GM23338 (cell line): ENCODE measurements at regions not wholly inside any gene's neighbourhood (a gene's known extent, or its start where the extent isn't known, plus 50 kb on each side); places are given as distances from the start of the nearest gene placed in this dataset.

Experiments used
- ATAC-seq: fragments of 200-7000 bp; cut with Tn5 transposase; 3 replicates; pipeline ENCODE4 v1.9.1; 2020
- DNase-seq: peaks from one replicate; pipeline ENCODE4 v3.0.0-alpha.2; 2015; ENCODE audit warnings: low spot score
- H2AFZ ChIP-seq: fragments of 200-600 bp; sonication (generic); 2 replicates; pipeline ENCODE4 v1.8.0; 2016; ENCODE audit warnings: antibody characterized with exemption, mild to moderate bottlenecking, moderate library complexity
- H3F3A ChIP-seq: fragments of 200-600 bp; sonication (generic); replicated peaks from 2 replicates; pipeline ENCODE4 v1.8.0; 2017; ENCODE audit warnings: antibody characterized with exemption, mixed run types, low read depth
- H3K27ac ChIP-seq: fragments of 200-600 bp; sonication (generic); 2 replicates; pipeline ENCODE4 v1.6.1; 2016; ENCODE audit warnings: low read depth
- H3K27me3 ChIP-seq: fragments of 200-600 bp; sonication (generic); 2 replicates; pipeline ENCODE4 v1.8.0; 2016; ENCODE audit warnings: mild to moderate bottlenecking, mixed run types, moderate library complexity; ENCODE audit not compliant: insufficient read depth
- H3K36me3 ChIP-seq: fragments of 200-600 bp; sonication (generic); 2 replicates; pipeline ENCODE4 v1.8.0; 2016; ENCODE audit warnings: mild to moderate bottlenecking; ENCODE audit not compliant: insufficient read depth
- H3K4me1 ChIP-seq: fragments of 200-600 bp; sonication (generic); 2 replicates; pipeline ENCODE4 v1.8.0; 2016; ENCODE audit warnings: mild to moderate bottlenecking, moderate library complexity; ENCODE audit not compliant: insufficient read depth
- H3K4me2 ChIP-seq: fragments of 200-600 bp; sonication (generic); 2 replicates; pipeline ENCODE4 v1.7.1; 2017; ENCODE audit warnings: mixed run types
- H3K4me3 ChIP-seq: fragments of 200-600 bp; sonication (generic); 2 replicates; pipeline ENCODE4 v1.6.1; 2016; ENCODE audit warnings: mixed run types
- H3K79me2 ChIP-seq: fragments of 200-600 bp; sonication (generic); replicated peaks from 2 replicates; pipeline ENCODE4 v1.8.0; 2017; ENCODE audit warnings: mild to moderate bottlenecking; ENCODE audit not compliant: insufficient read depth
- H3K9me2 ChIP-seq: fragments of 200-600 bp; sonication (generic); 2 replicates; pipeline ENCODE4 v1.8.0; 2017; ENCODE audit not compliant: insufficient read depth
- H4K20me1 ChIP-seq: fragments of 200-600 bp; sonication (generic); replicated peaks from 2 replicates; pipeline ENCODE4 v1.8.0; 2017; ENCODE audit warnings: mild to moderate bottlenecking; ENCODE audit not compliant: insufficient read depth
- H3K27ac Mint-ChIP-seq: 2 replicates; pipeline ENCODE4 v1.8.0; 2020; ENCODE audit warnings: inconsistent platforms, mild to moderate bottlenecking, moderate library complexity, mixed read lengths
- H3K27me3 Mint-ChIP-seq: 3 replicates; pipeline ENCODE4 v1.8.0; 2022; ENCODE audit warnings: low read depth, mild to moderate bottlenecking, moderate library complexity, mixed read lengths, inconsistent platforms; ENCODE audit not compliant: insufficient read depth, poor library complexity
- H3K36me3 Mint-ChIP-seq: 3 replicates; pipeline ENCODE4 v1.8.0; 2021; ENCODE audit warnings: low read depth, mild to moderate bottlenecking, inconsistent platforms, moderate library complexity, mixed read lengths
- H3K4me1 Mint-ChIP-seq: 3 replicates; pipeline ENCODE4 v1.8.0; 2020; ENCODE audit warnings: mild to moderate bottlenecking, inconsistent platforms, mixed read lengths
- H3K4me3 Mint-ChIP-seq: 3 replicates; pipeline ENCODE4 v1.8.0; 2021; ENCODE audit warnings: moderate library complexity, mild to moderate bottlenecking, inconsistent platforms, mixed read lengths
- H3K9me3 Mint-ChIP-seq: 3 replicates; pipeline ENCODE4 v1.8.0; 2020; ENCODE audit warnings: moderate library complexity, mild to moderate bottlenecking, inconsistent platforms, mixed read lengths
- JUNB ChIP-seq: IDR thresholded peaks from one replicate; pipeline ENCODE4 v1.6.1; 2016; ENCODE audit warnings: antibody characterized with exemption; ENCODE audit not compliant: unreplicated experiment
- NANOG ChIP-seq: IDR thresholded peaks from 2 replicates; pipeline ENCODE4 v1.6.1; 2016; ENCODE audit warnings: antibody characterized with exemption, borderline replicate concordance
- STAT1 ChIP-seq: IDR thresholded peaks from one replicate; pipeline ENCODE4 v1.6.1; 2016; ENCODE audit warnings: antibody characterized with exemption; ENCODE audit not compliant: unreplicated experiment
- ZNF114 ChIP-seq: fragments of 250-450 bp; sonication (Bioruptor Pico); IDR thresholded peaks from 2 replicates; pipeline ENCODE4 v1.5.0; 2020; ENCODE audit warnings: mild to moderate bottlenecking, moderate library complexity
- ZNF331 ChIP-seq: fragments of 250-450 bp; sonication (Bioruptor Pico); IDR thresholded peaks from 2 replicates; pipeline ENCODE4 v1.5.0; 2020; ENCODE audit warnings: low read depth, mild to moderate bottlenecking, moderate library complexity
- TF ChIP-seq, protein P1 (sequence below), 2 experiments: fragments of 200-600 bp in 1 of 2; sonication (generic) in 1 of 2; conservative IDR thresholded peaks; 2 replicates each; pipeline versions ENCODE4 v1.5.1 to v1.6.1; 2016 to 2017; ENCODE audit warnings: antibody characterized with exemption in 2 of 2, low read depth in 2 of 2, mild to moderate bottlenecking in 2 of 2, moderate library complexity in 1 of 2
- TF ChIP-seq, protein P2 (sequence below): IDR thresholded peaks from 2 replicates; pipeline ENCODE4 v1.6.1; 2016; ENCODE audit warnings: antibody characterized with exemption
- TF ChIP-seq, protein P3 (sequence below): IDR thresholded peaks from one replicate; pipeline ENCODE4 v1.6.1; 2018; ENCODE audit warnings: antibody characterized with exemption; ENCODE audit not compliant: unreplicated experiment

DNA sequence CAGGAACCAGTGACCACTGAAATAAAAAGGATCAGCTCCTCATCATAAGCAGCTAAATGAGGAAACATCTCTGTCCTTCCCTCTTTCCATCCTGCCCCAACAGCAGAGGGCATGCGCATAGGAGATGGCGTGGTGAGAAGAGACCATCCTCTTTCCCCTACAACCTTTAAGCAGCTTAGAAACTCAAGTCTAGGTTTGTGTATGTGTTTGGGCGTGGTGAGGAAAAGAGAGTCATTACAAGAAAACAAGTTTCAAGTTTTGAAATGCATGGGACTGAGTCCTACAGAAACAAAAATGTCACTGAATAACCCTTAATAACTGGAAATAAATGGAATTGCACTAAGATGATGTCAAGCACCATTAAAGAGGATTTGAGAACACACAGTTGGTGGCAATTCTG lies 96.4 kb upstream of the IL12B start (continued):
- TF ChIP-seq, protein P1, sequence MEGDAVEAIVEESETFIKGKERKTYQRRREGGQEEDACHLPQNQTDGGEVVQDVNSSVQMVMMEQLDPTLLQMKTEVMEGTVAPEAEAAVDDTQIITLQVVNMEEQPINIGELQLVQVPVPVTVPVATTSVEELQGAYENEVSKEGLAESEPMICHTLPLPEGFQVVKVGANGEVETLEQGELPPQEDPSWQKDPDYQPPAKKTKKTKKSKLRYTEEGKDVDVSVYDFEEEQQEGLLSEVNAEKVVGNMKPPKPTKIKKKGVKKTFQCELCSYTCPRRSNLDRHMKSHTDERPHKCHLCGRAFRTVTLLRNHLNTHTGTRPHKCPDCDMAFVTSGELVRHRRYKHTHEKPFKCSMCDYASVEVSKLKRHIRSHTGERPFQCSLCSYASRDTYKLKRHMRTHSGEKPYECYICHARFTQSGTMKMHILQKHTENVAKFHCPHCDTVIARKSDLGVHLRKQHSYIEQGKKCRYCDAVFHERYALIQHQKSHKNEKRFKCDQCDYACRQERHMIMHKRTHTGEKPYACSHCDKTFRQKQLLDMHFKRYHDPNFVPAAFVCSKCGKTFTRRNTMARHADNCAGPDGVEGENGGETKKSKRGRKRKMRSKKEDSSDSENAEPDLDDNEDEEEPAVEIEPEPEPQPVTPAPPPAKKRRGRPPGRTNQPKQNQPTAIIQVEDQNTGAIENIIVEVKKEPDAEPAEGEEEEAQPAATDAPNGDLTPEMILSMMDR (conservative IDR thresholded peaks at IDR 0.05; ENCODE audit: low read depth in 2 of 2), result no peak

DNA sequence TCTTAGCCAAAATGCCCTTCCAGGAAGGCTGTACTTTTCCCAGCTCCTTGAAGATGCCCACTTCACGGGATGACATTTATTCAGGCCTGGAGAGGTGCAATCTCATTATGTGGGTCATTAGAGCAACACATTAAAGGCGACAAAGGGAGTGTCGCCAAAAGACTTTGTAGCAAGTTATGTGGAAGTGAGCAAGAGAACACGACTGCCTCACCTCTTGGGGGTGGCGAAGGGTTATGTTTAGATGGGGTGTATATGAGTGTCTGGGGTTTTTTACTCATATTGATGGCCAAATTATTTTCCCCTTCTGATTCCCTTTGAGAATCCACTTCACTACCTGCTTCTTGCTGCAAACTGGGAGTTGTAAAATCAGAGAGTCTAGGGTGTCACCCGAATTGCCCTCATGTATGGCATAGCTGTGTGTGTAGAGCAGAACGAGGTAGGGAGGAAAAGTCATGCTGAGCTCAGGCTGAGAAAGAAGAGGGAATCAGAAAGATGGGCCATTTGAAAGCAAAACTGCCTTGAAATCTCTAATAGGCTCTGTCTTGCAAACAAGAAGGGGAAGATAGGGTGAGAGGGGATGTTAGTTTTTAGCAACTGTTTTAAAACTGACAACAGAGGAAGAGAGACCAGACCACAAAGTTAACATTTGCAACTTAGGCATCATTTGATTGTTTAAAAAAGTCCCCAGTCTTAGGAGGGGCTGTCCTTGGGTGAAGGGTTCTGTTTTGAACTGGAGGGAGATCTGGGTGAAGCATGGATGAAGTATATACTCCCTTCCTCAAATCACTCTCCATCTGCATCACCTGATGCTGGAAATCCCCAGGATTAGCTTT lies 97.1 kb upstream of the IL12B start:
- no peaks in the 10 kb centered on the region for H3K4me1 ChIP-seq
- H2AFZ ChIP-seq, result no peak overlapping the region
- no peaks in the 10 kb centered on the region for H4K20me1 ChIP-seq
- no peaks in the 10 kb centered on the region for H3K79me2 ChIP-seq
- no peak overlapping the region for H3K27ac Mint-ChIP-seq
- 0 out of 2 replicates have a peak, but pooled peaks cover 9% of the 10 kb centered on the region for H3K9me2 ChIP-seq
- H3K36me3 Mint-ChIP-seq, result no peaks in the 10 kb centered on the region
- no peaks in the 10 kb centered on the region for H3K27me3 ChIP-seq
- DNase-seq (no peak), ATAC-seq (no peak)
- H3K36me3 ChIP-seq, result no peaks in the 10 kb centered on the region
- no peak overlapping the region for H3K4me3 ChIP-seq
- no peaks in the 10 kb centered on the region for H3K27me3 Mint-ChIP-seq
- H3K9me3 Mint-ChIP-seq, result no peaks in the 10 kb centered on the region
- no peak overlapping the region for H3K4me2 ChIP-seq
- no peak overlapping the region for H3K27ac ChIP-seq
- H3K4me3 Mint-ChIP-seq, result no peak overlapping the region
- no peaks in the 10 kb centered on the region for H3F3A ChIP-seq
- peaks cover 6% of the 10 kb centered on the region for H3K4me1 Mint-ChIP-seq
- TF ChIP-seq, protein P2, sequence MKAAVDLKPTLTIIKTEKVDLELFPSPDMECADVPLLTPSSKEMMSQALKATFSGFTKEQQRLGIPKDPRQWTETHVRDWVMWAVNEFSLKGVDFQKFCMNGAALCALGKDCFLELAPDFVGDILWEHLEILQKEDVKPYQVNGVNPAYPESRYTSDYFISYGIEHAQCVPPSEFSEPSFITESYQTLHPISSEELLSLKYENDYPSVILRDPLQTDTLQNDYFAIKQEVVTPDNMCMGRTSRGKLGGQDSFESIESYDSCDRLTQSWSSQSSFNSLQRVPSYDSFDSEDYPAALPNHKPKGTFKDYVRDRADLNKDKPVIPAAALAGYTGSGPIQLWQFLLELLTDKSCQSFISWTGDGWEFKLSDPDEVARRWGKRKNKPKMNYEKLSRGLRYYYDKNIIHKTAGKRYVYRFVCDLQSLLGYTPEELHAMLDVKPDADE, result no peak
- no peak for TF ChIP-seq JUNB
- no peak for TF ChIP-seq ZNF331 (CRISPR knock-in tag)
- TF ChIP-seq, protein P3, sequence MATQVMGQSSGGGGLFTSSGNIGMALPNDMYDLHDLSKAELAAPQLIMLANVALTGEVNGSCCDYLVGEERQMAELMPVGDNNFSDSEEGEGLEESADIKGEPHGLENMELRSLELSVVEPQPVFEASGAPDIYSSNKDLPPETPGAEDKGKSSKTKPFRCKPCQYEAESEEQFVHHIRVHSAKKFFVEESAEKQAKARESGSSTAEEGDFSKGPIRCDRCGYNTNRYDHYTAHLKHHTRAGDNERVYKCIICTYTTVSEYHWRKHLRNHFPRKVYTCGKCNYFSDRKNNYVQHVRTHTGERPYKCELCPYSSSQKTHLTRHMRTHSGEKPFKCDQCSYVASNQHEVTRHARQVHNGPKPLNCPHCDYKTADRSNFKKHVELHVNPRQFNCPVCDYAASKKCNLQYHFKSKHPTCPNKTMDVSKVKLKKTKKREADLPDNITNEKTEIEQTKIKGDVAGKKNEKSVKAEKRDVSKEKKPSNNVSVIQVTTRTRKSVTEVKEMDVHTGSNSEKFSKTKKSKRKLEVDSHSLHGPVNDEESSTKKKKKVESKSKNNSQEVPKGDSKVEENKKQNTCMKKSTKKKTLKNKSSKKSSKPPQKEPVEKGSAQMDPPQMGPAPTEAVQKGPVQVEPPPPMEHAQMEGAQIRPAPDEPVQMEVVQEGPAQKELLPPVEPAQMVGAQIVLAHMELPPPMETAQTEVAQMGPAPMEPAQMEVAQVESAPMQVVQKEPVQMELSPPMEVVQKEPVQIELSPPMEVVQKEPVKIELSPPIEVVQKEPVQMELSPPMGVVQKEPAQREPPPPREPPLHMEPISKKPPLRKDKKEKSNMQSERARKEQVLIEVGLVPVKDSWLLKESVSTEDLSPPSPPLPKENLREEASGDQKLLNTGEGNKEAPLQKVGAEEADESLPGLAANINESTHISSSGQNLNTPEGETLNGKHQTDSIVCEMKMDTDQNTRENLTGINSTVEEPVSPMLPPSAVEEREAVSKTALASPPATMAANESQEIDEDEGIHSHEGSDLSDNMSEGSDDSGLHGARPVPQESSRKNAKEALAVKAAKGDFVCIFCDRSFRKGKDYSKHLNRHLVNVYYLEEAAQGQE, result no peak
- no peak for TF ChIP-seq ZNF114 (CRISPR knock-in tag)
- TF ChIP-seq, protein P1 (conservative IDR thresholded peaks at IDR 0.05; ENCODE audit: low read depth in 2 of 2), result no peak
- TF ChIP-seq STAT1, result no peak
- TF ChIP-seq NANOG, result no peak
